ENCODE measurements at regions not wholly inside any gene's neighbourhood (a gene's known extent, or its start where the extent isn't known, plus 50 kb on each side); places are given as distances from the start of the nearest gene placed in this dataset.

- TF ChIP-seq EZH2 (IDR thresholded peaks at IDR 0.05; ENCODE audit: borderline replicate concordance) (no peak), CTCF (IDR thresholded peaks at IDR 0.05; ENCODE audit: poor library complexity) (no peak), EZH2phosphoT487 (IDR thresholded peaks at IDR 0.05; ENCODE audit: low read depth, severe bottlenecking, unreplicated experiment) (no peak)
Observed at GRCh38 chr12:92059960-92060359, 85.7 kb downstream of the BTG1 start.

Measured in hepatocyte (in vitro differentiated cells).